ENCODE measurements at regions not wholly inside any gene's neighbourhood (a gene's known extent, or its start where the extent isn't known, plus 50 kb on each side); places are given as distances from the start of the nearest gene placed in this dataset.

GRCh38 chr22:47994601-47995263 is 1232.3 kb downstream of the TBC1D22A start:
- no peak for DNase-seq (ENCODE audit: low read depth)

GRCh38 chr22:47994045-47994444 is 1231.6 kb downstream of the TBC1D22A start:
- DNase-seq (ENCODE audit: low read depth): no peak

- DNase-seq (ENCODE audit: low read depth): no peak
Observed at GRCh38 chr22:47990481-47990880, 1228.0 kb downstream of the TBC1D22A start.

- DNase-seq (ENCODE audit: low read depth): no peak
Observed at GRCh38 chr22:47987885-47988515, 1225.5 kb downstream of the TBC1D22A start.

GRCh38 chr22:47976219-47976618 is 1213.8 kb downstream of the TBC1D22A start:
- DNase-seq (ENCODE audit: low read depth): no peak

- no peak for DNase-seq (ENCODE audit: low read depth)
Observed at GRCh38 chr22:47967831-47968230, 1205.4 kb downstream of the TBC1D22A start.

GRCh38 chr22:47966316-47966715 is 1203.9 kb downstream of the TBC1D22A start:
- DNase-seq (ENCODE audit: low read depth): no peak

- no peak for DNase-seq (ENCODE audit: low read depth)
Observed at GRCh38 chr22:47965896-47966295, 1203.4 kb downstream of the TBC1D22A start.

GRCh38 chr22:47965066-47965465 is 1202.6 kb downstream of the TBC1D22A start:
- no peak for DNase-seq (ENCODE audit: low read depth)

GRCh38 chr22:47963660-47964059 is 1201.2 kb downstream of the TBC1D22A start:
- no peak for DNase-seq (ENCODE audit: low read depth)

- no peak for DNase-seq (ENCODE audit: low read depth)
Observed at GRCh38 chr22:47957649-47958048, 1195.2 kb downstream of the TBC1D22A start.

- DNase-seq (ENCODE audit: low read depth): no peak
Observed at GRCh38 chr22:47954107-47954506, 1191.7 kb downstream of the TBC1D22A start.

- no peak for DNase-seq (ENCODE audit: low read depth)
Observed at GRCh38 chr22:47944941-47945340, 1182.5 kb downstream of the TBC1D22A start.

- DNase-seq (ENCODE audit: low read depth): no peak
Observed at GRCh38 chr22:47943729-47944700, 1181.6 kb downstream of the TBC1D22A start.

- no peak for DNase-seq (ENCODE audit: low read depth)
Observed at GRCh38 chr22:47940211-47940610, 1177.8 kb downstream of the TBC1D22A start.

GRCh38 chr22:47933891-47934290 is 1171.4 kb downstream of the TBC1D22A start:
- DNase-seq (ENCODE audit: low read depth): no peak

GRCh38 chr22:47933226-47933625 is 1170.8 kb downstream of the TBC1D22A start:
- DNase-seq (ENCODE audit: low read depth): no peak

GRCh38 chr22:47929646-47930185 is 1167.3 kb downstream of the TBC1D22A start:
- DNase-seq (ENCODE audit: low read depth): no peak

GRCh38 chr22:47929073-47929472 is 1166.6 kb downstream of the TBC1D22A start:
- no peak for DNase-seq (ENCODE audit: low read depth)

- no peak for DNase-seq (ENCODE audit: low read depth)
Observed at GRCh38 chr22:47928631-47929030, 1166.2 kb downstream of the TBC1D22A start.

- DNase-seq (ENCODE audit: low read depth): no peak
Observed at GRCh38 chr22:47927648-47928210, 1165.3 kb downstream of the TBC1D22A start.

- DNase-seq (ENCODE audit: low read depth): no peak
Observed at GRCh38 chr22:47923011-47923427, 1160.6 kb downstream of the TBC1D22A start.
